ENCODE measurements at regions not wholly inside any gene's neighbourhood (a gene's known extent, or its start where the extent isn't known, plus 50 kb on each side); places are given as distances from the start of the nearest gene placed in this dataset.
"Not testable (repeated sequence)": the region's sequence is repeated elsewhere in the genome, so short reads cannot be mapped to it uniquely, and the experiment has no call there.

- Mint-ChIP-seq H3K36me3 (no peaks in the 10 kb centered on the region), H3K4me3 (no peak overlapping the region), H3K27me3 (no peaks in the 10 kb centered on the region), H3K4me1 (ENCODE audit: low read depth) (no peaks in the 10 kb centered on the region), H3K27ac (no peak overlapping the region), H3K9me3 (peaks cover 14% of the 10 kb centered on the region)
- ChIA-PET POLR2A (no interaction called here), CTCF (no interaction called here)
- intact Hi-C loops (cut with micrococcal nuclease) = no loop called here
- DNase-seq = no peak
These were observed 150.2 kb upstream of the FERD3L start for GRCh38 chr7:19295376-19295775.

- POLR2A ChIA-PET = no interaction called here
- H3K4me3 Mint-ChIP-seq = no peak overlapping the region
These were observed 149.4 kb upstream of the FERD3L start for GRCh38 chr7:19294619-19295018.

DNA sequence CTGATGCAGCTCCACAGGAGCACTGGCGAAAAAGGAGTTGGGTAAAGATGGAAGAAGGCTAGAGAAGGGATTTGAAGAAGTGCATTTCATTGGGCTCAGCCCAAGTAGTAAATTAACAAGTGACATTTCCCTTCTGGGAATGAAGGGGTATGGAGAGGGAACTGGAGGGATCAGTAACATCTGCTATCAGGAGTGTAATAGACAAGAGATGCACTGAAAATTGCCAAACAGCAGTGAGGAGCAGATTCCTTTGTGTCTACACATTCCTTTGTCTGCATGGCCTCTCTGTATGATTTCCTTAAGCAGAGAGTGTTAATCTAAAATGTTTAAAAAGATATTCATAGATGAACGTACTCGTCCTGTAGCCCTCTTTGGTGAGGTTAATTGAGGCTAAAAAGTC lies 148.2 kb upstream of the FERD3L start:
- no peaks in the 10 kb centered on the region for H3K27me3 Mint-ChIP-seq
- no peak overlapping the region for H3K4me3 Mint-ChIP-seq
- ChIA-PET POLR2A (no interaction called here), CTCF (no interaction called here)
- H3K4me1 Mint-ChIP-seq (ENCODE audit: low read depth) = no peaks in the 10 kb centered on the region
- no peak for DNase-seq
- H3K9me3 Mint-ChIP-seq = peaks cover 12% of the 10 kb centered on the region
- H3K27ac Mint-ChIP-seq = no peak overlapping the region
- intact Hi-C loops (cut with micrococcal nuclease) = no loop called here
- no peaks in the 10 kb centered on the region for H3K36me3 Mint-ChIP-seq

More at GRCh38 chr7:19294619-19295018, 149.4 kb upstream of the FERD3L start:
- Mint-ChIP-seq H3K27me3 (no peaks in the 10 kb centered on the region), H3K4me1 (ENCODE audit: low read depth) (no peaks in the 10 kb centered on the region), H3K36me3 (no peaks in the 10 kb centered on the region), H3K27ac (no peak overlapping the region), H3K9me3 (peaks cover 14% of the 10 kb centered on the region)
- intact Hi-C loops (cut with micrococcal nuclease) = no loop called here
- DNase-seq = no peak
- CTCF ChIA-PET = no interaction called here

DNA sequence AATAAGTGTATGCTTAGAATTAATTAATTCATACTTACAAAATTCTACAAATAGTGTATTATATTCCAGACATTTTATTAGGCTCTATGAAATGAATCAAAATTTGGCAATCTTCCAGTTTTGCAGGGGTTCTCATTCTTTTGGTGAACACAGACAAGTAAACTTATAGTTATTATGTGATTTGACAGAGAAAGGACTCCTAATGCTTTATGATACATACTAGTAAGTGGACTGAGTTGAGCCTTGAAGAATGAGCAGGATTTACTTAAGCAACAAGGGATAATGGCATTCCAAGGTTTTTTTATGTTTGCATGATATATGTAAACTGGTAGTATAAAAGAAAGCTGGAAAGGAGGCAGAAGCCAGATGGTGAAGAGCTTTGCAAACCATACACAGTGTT lies 145.7 kb upstream of the FERD3L start:
- CTCF ChIA-PET = no interaction called here
- H3K27me3 Mint-ChIP-seq = no peaks in the 10 kb centered on the region
- no peak for DNase-seq
- H3K4me3 Mint-ChIP-seq = no peak overlapping the region
- intact Hi-C loops (cut with micrococcal nuclease) = no loop called here
- no peaks in the 10 kb centered on the region for H3K36me3 Mint-ChIP-seq
- POLR2A ChIA-PET = no interaction called here
- H3K4me1 Mint-ChIP-seq (ENCODE audit: low read depth) = no peaks in the 10 kb centered on the region
- H3K27ac Mint-ChIP-seq = no peak overlapping the region
- peaks cover 5% of the 10 kb centered on the region for H3K9me3 Mint-ChIP-seq

DNA sequence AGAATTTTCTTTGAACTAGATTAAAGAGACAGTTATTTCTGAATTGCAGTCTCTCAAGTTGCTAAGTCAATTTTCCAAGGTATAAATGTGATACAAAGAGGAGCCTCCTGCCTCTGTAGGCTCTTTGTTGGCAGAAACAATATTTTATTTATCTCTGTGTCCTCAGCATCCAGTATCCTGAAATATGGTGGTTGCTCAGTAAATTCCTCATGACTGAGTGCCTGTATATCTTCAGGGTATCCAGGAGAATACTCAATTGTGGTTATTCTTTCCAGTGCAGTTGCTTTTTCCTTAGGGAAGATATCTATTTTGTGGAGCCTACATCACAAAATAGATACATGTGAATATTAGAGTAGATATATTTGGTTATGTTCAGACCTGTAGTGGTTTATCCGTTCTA lies 144.8 kb upstream of the FERD3L start:
- intact Hi-C loops (cut with micrococcal nuclease) = no loop called here
- no peaks in the 10 kb centered on the region for H3K36me3 Mint-ChIP-seq
- H3K4me3 Mint-ChIP-seq = no peak overlapping the region
- DNase-seq = no peak
- H3K9me3 Mint-ChIP-seq = peaks cover 5% of the 10 kb centered on the region
- no peaks in the 10 kb centered on the region for H3K4me1 Mint-ChIP-seq (ENCODE audit: low read depth)
- ChIA-PET CTCF (no interaction called here), POLR2A (no interaction called here)
- no peak overlapping the region for H3K27ac Mint-ChIP-seq
- no peaks in the 10 kb centered on the region for H3K27me3 Mint-ChIP-seq

GRCh38 chr7:19284596-19285300 lies 139.5 kb upstream of the FERD3L start:
- H3K36me3 Mint-ChIP-seq = no peaks in the 10 kb centered on the region
- H3K9me3 Mint-ChIP-seq = peaks cover 6% of the 10 kb centered on the region
- intact Hi-C loops (cut with micrococcal nuclease) = no loop called here
- no peaks in the 10 kb centered on the region for H3K4me1 Mint-ChIP-seq (ENCODE audit: low read depth)
- POLR2A ChIA-PET = no interaction called here
- DNase-seq = no peak
- CTCF ChIA-PET = no interaction called here
- no peak overlapping the region for H3K27ac Mint-ChIP-seq
- no peak overlapping the region for H3K4me3 Mint-ChIP-seq
- no peaks in the 10 kb centered on the region for H3K27me3 Mint-ChIP-seq

DNA sequence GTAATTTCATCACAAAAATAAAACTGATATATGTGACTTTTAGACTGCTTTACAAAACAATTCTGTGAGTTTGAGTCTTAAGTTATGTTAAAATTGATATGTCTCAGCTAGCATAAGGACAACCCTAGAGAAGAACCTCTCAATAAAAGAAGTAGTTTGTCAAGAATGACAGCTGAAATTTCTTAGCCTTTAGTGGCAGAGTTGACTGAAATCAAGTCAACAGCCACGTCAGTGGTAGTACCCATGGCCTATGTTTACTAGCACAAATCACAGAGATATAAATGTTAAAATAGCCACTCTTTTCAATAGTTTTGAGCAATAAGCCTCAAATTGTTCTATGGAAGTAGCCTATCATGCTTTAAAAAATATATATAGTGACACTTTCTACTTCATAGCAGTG lies 138.9 kb upstream of the FERD3L start:
- H3K27ac Mint-ChIP-seq = no peak overlapping the region
- CTCF ChIA-PET = no interaction called here
- POLR2A ChIA-PET = no interaction called here
- intact Hi-C loops (cut with micrococcal nuclease) = no loop called here
- no peaks in the 10 kb centered on the region for H3K4me1 Mint-ChIP-seq (ENCODE audit: low read depth)
- peaks cover 10% of the 10 kb centered on the region for H3K9me3 Mint-ChIP-seq
- DNase-seq = no peak
- no peaks in the 10 kb centered on the region for H3K27me3 Mint-ChIP-seq
- H3K36me3 Mint-ChIP-seq = no peaks in the 10 kb centered on the region
- no peak overlapping the region for H3K4me3 Mint-ChIP-seq

- Mint-ChIP-seq H3K4me1 (ENCODE audit: low read depth) (no peaks in the 10 kb centered on the region), H3K4me3 (no peak overlapping the region)
These were observed 129.8 kb upstream of the FERD3L start for GRCh38 chr7:19275000-19275399.

DNA sequence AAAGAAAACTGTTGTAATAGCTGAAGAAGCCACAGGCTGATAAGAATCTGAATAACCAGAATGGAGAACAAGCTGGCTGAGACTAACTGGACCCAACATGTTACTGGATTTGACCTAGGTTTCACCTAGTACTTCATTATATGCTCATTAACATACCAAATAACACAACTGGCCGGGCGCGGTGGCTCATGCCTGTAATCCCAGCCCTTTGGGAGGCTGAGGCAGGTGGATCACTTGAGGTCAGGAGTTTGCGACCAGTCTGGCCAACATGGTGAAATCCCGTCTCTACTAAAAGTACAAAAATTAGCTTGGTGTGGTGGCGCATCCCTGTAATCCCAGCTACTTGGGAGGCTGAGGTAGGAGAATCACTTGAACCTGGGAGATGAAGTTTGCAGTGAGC lies 127.1 kb upstream of the FERD3L start:
- H3K27ac Mint-ChIP-seq = not testable (repeated sequence)

More at GRCh38 chr7:19275000-19275399, 129.8 kb upstream of the FERD3L start:
- ChIA-PET CTCF (no interaction called here), POLR2A (no interaction called here)
- DNase-seq = no peak
- intact Hi-C loops (cut with micrococcal nuclease) = no loop called here
- no peaks in the 10 kb centered on the region for H3K36me3 Mint-ChIP-seq
- no peaks in the 10 kb centered on the region for H3K27me3 Mint-ChIP-seq
- H3K9me3 Mint-ChIP-seq = peaks cover 12% of the 10 kb centered on the region
- H3K27ac Mint-ChIP-seq = no peak overlapping the region

DNA sequence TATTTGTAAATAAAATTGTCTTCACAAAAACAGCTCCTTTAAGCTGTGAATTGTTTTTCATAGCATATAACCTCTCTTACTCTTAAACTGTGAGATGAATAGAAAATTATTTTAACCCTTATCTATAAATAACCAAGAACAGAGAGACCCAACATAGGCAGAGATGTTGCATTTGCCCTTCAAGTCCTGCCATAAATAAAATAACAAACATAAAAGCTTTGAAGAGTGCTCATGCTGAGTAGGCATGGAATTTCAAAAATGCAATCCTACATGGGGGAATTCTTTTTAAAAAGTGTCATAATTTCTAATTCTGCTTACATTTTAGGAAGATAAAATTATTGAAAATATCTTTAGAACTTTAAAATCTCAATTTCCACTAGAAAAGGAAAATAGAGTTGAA lies 124.1 kb upstream of the FERD3L start:
- Mint-ChIP-seq H3K27me3 (no peaks in the 10 kb centered on the region), H3K9me3 (peaks cover 2% of the 10 kb centered on the region), H3K4me3 (no peak overlapping the region), H3K4me1 (ENCODE audit: low read depth) (no peaks in the 10 kb centered on the region), H3K27ac (no peak overlapping the region), H3K36me3 (no peaks in the 10 kb centered on the region)
- ChIA-PET POLR2A (no interaction called here), CTCF (no interaction called here)
- intact Hi-C loops (cut with micrococcal nuclease) = no loop called here
- no peak for DNase-seq

More for the DNA sequence above, 127.1 kb upstream of the FERD3L start:
- DNase-seq; CTCF ChIA-PET; intact Hi-C loops (cut with micrococcal nuclease); POLR2A ChIA-PET; H3K36me3 Mint-ChIP-seq; H3K27me3 Mint-ChIP-seq; H3K9me3 Mint-ChIP-seq; H3K4me3 Mint-ChIP-seq; H3K4me1 Mint-ChIP-seq (ENCODE audit: low read depth): not testable (repeated sequence)

DNA sequence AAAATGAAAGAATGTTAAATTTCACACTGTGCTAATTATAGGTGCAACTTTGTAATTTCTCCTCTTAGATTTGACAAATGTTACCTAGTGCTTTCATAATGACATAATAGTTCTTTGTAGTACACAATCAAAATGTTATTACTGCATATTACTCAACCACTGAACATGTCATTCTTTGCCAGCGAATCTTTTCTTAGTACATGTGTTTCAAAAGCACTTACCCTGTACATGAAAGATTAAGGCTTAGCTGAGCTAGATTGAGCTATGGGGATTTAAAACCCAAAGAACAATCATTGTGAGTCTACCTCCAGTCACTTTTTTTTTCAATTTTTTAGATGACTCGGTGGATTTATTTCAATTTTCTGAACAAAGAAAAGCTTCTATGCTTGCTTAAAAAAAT lies 123.5 kb upstream of the FERD3L start:
- intact Hi-C loops (cut with micrococcal nuclease) = no loop called here
- H3K36me3 Mint-ChIP-seq = no peaks in the 10 kb centered on the region
- CTCF ChIA-PET = no interaction called here
- no peak overlapping the region for H3K27ac Mint-ChIP-seq
- no peaks in the 10 kb centered on the region for H3K27me3 Mint-ChIP-seq
- POLR2A ChIA-PET = no interaction called here
- H3K4me1 Mint-ChIP-seq (ENCODE audit: low read depth) = no peaks in the 10 kb centered on the region
- peaks cover 2% of the 10 kb centered on the region for H3K9me3 Mint-ChIP-seq
- H3K4me3 Mint-ChIP-seq = no peak overlapping the region
- no peak for DNase-seq

DNA sequence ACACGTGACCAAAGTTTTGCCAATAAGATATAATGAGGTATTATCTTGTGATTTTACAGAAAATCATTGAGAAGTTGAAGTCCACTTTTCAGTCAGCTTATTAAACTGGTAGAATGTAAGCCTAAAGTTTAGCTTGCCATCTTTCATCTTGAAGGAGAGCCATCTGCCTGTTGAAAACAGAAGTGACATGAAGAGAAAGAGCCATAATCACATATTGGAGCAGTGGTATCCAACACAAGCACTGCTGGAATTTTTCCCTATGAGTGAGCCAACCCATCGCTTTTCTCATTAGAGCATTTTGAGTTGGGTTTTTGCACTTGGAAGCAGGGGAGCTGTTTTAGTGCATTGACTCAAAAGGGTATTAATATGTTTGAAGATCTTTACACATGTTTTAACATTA lies 117.6 kb upstream of the FERD3L start:
- no peak overlapping the region for H3K27ac Mint-ChIP-seq
- CTCF ChIA-PET = no interaction called here
- H3K36me3 Mint-ChIP-seq = no peaks in the 10 kb centered on the region
- no peak overlapping the region for H3K4me3 Mint-ChIP-seq
- H3K4me1 Mint-ChIP-seq (ENCODE audit: low read depth) = no peaks in the 10 kb centered on the region
- POLR2A ChIA-PET = no interaction called here
- DNase-seq = no peak
- no peaks in the 10 kb centered on the region for H3K27me3 Mint-ChIP-seq
- intact Hi-C loops (cut with micrococcal nuclease) = no loop called here
- H3K9me3 Mint-ChIP-seq = peaks cover 6% of the 10 kb centered on the region

GRCh38 chr7:19249281-19249680 lies 104.1 kb upstream of the FERD3L start:
- DNase-seq = no peak
- H3K36me3 Mint-ChIP-seq = no peaks in the 10 kb centered on the region
- intact Hi-C loops (cut with micrococcal nuclease) = no loop called here
- peaks cover 10% of the 10 kb centered on the region for H3K9me3 Mint-ChIP-seq
- H3K27me3 Mint-ChIP-seq = no peaks in the 10 kb centered on the region
- H3K4me3 Mint-ChIP-seq = no peak overlapping the region
- H3K4me1 Mint-ChIP-seq (ENCODE audit: low read depth) = no peaks in the 10 kb centered on the region
- CTCF ChIA-PET = no interaction called here
- POLR2A ChIA-PET = no interaction called here
- no peak overlapping the region for H3K27ac Mint-ChIP-seq

GRCh38 chr7:19248681-19249080 lies 103.5 kb upstream of the FERD3L start:
- POLR2A ChIA-PET = no interaction called here
- Mint-ChIP-seq H3K36me3 (no peaks in the 10 kb centered on the region), H3K4me3 (no peak overlapping the region), H3K27me3 (no peaks in the 10 kb centered on the region), H3K4me1 (ENCODE audit: low read depth) (no peaks in the 10 kb centered on the region), H3K9me3 (peaks cover 4% of the 10 kb centered on the region), H3K27ac (no peak overlapping the region)
- CTCF ChIA-PET = no interaction called here
- intact Hi-C loops (cut with micrococcal nuclease) = no loop called here
- no peak for DNase-seq

All from activated CD4-positive, alpha-beta memory T cell treated with anti-CD3 and anti-CD28 coated beads for 36 hours (primary cell).